Activated naive CD4-positive, alpha-beta T cell treated with anti-CD3 and anti-CD28 coated beads, Interleukin-2, amount 50 U/mL, for 24 hours (primary cell): ENCODE measurements at regions not wholly inside any gene's neighbourhood (a gene's known extent, or its start where the extent isn't known, plus 50 kb on each side); places are given as distances from the start of the nearest gene placed in this dataset.
A peak's percentile ranks its signal among the peaks of the same experiment; 100 is the strongest.
"Not testable (repeated sequence)": the region's sequence is repeated elsewhere in the genome, so short reads cannot be mapped to it uniquely, and the experiment has no call there.

Experiments
- H3K27ac Mint-ChIP-seq: one replicate; pipeline ENCODE4 v1.8.0; 2021; ENCODE audit warnings: mild to moderate bottlenecking, mixed read lengths
- H3K27me3 Mint-ChIP-seq: one replicate; pipeline ENCODE4 v1.8.0; 2021; ENCODE audit warnings: mixed read lengths
- H3K36me3 Mint-ChIP-seq: one replicate; pipeline ENCODE4 v1.8.0; 2021; ENCODE audit warnings: mixed read lengths
- H3K4me1 Mint-ChIP-seq: one replicate; pipeline ENCODE4 v1.8.0; 2021; ENCODE audit warnings: mixed read lengths
- H3K4me3 Mint-ChIP-seq: one replicate; pipeline ENCODE4 v1.8.0; 2021; ENCODE audit warnings: mild to moderate bottlenecking, mixed read lengths
- H3K9me3 Mint-ChIP-seq: one replicate; pipeline ENCODE4 v1.8.0; 2021; ENCODE audit warnings: mixed read lengths

DNA sequence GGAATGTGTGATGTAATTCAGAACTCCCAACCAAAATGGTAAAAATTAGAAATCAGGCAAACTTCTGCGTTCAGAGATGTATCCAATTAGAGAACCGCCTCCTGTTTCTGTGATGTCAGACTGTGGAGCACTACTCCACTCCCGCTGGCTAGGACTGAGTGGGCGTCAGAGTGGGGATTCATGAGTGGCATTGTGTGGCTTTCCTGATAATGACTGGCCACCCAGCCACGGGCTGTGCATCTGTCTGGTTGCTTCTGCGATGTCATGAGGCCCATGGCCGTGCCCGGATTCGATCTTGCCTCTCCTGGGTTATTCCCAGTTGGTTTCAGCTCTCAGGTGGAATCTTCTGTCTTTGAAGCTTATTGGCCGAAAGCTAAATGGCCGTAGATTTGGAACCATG is 87.1 kb upstream of the KCNA1 start:
- Mint-ChIP-seq H3K9me3 (no peaks in the 10 kb centered on the region), H3K4me1 (peaks cover 45% of the 10 kb centered on the region), H3K36me3 (no peaks in the 10 kb centered on the region), H3K27ac (no peak overlapping the region), H3K27me3 (no peaks in the 10 kb centered on the region), H3K4me3 (no peak overlapping the region)

GRCh38 chr12:4824380-4824779 is 85.3 kb upstream of the KCNA1 start:
- Mint-ChIP-seq H3K27ac (no peak overlapping the region), H3K27me3 (no peaks in the 10 kb centered on the region), H3K9me3 (no peaks in the 10 kb centered on the region), H3K4me1 (peaks cover 53% of the 10 kb centered on the region), H3K36me3 (no peaks in the 10 kb centered on the region), H3K4me3 (no peak overlapping the region)

DNA sequence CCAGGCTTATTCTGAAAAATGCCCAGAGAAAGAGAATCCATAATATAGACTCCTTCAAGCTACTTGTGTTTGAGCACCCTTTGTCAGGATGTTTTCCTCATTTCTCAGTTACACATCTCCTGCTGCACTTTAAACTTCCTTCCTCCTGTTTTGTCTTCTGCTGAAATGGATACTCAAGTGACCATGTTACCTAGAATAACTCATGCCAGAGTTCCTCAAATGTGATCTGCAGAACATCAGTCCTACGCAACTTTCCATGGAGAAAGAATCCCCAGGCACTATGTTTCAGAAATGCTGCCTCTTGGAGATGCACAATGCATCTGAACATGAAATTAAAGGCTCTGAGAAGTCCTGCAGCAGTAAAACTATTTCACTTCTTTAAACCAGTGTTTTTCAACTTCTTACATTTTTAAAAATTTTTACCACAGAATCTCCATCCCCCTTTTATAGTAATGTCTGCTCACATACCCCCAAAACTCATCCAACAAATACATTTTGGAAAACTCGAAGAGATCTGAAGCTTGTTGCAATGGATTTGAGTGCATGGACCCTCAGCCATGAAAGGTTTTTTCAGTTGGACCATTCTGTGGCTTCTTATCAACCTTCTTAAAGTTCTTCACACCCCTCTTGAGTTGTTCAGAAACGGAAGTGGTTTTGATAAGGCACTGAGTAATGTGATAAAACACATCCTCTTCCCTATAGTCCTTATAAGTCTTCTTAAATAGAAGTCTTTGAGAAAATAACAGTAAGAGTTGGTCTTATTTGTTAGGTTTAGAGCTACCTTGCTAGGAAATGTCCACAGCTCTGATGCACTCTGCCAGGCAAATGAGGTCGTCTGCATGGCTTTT is 84.5 kb upstream of the KCNA1 start:
- H3K36me3 Mint-ChIP-seq = no peaks in the 10 kb centered on the region
- H3K9me3 Mint-ChIP-seq = no peaks in the 10 kb centered on the region
- H3K4me1 Mint-ChIP-seq = peaks cover 62% of the 10 kb centered on the region
- no peaks in the 10 kb centered on the region for H3K27me3 Mint-ChIP-seq
- no peak overlapping the region for H3K4me3 Mint-ChIP-seq
- H3K27ac Mint-ChIP-seq = no peak overlapping the region

DNA sequence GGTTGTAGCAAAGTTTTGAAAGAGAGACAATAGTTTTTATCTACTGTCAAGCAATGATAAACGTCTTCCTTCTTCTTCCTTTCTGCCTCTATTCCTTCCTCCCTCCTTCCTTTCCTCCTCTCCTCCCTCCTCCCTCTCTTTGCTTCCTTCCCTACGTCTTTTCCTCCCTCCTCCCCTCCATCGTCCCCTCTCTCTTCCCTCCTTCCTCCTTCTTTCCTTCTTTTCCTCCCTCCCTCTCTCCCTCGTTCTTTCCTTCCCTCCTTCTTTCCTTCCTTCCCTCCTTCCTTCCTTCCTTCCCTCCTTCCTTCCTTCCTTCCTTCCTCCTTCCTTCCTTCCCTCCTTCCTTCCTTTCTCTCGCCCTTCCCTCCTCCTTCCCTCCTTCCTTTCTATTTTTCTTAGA is 82.8 kb upstream of the KCNA1 start:
- Mint-ChIP-seq H3K9me3 (no peaks in the 10 kb centered on the region), H3K4me3 (no peak overlapping the region), H3K27ac (peak overlapping the region; percentile 79), H3K4me1 (peaks cover 70% of the 10 kb centered on the region), H3K36me3 (no peaks in the 10 kb centered on the region), H3K27me3 (no peaks in the 10 kb centered on the region)

DNA sequence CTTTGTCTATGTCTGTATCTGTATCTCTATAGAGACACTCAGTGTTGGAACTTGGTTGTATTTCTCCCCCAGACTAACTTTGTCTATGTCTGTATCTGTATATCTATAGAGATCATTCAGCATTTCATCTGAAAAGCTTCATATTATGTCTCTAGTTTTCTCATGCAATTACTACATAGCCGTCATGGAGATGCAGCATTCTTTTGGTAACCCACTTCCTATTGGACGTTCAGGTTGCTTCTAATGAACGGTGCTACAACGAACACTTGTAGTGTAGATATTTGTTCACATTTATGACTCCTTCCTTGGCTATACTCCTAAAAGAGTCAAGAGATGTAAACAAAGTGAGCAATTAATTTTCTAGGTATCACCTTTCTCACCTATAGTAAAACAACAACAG is 81.5 kb upstream of the KCNA1 start:
- peaks cover 70% of the 10 kb centered on the region for H3K4me1 Mint-ChIP-seq
- no peaks in the 10 kb centered on the region for H3K9me3 Mint-ChIP-seq
- no peak overlapping the region for H3K4me3 Mint-ChIP-seq
- H3K27me3 Mint-ChIP-seq = no peaks in the 10 kb centered on the region
- H3K36me3 Mint-ChIP-seq = no peaks in the 10 kb centered on the region
- peak overlapping the region; percentile 13 for H3K27ac Mint-ChIP-seq

DNA sequence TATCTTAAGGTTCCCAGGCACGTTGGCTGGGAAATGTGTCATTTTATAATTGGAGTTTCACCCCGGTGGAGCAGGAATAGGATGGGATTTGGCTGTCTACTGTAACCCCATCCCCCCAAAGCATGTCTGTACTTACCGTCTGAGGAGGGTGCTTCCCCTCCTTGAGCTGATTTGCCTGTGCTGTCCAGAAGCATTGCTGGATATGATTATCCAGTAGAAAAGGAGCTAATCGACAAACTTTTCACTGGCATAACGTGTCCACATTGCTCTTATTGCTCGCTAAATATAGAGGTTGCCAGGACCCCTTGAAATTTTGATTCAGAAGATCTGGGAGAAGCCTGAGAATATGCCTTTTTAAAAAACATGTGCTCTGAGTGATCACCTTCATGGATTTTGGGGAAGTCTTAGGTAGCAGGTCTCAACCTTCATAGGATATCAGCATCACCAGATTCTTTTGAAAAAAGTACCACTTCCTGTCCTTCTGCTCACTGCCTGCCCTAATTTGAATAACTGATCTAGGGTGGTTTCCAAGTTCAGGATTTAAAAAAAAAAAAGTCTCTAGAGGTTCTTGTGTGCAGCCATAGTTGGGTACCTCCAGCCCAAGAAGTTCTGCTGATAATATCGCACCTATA is 80.4 kb upstream of the KCNA1 start:
- Mint-ChIP-seq H3K36me3 (no peaks in the 10 kb centered on the region), H3K4me1 (peaks cover 68% of the 10 kb centered on the region), H3K4me3 (peak overlapping the region; percentile 74), H3K9me3 (no peaks in the 10 kb centered on the region), H3K27me3 (no peaks in the 10 kb centered on the region), H3K27ac (peak overlapping the region; percentile 19)

DNA sequence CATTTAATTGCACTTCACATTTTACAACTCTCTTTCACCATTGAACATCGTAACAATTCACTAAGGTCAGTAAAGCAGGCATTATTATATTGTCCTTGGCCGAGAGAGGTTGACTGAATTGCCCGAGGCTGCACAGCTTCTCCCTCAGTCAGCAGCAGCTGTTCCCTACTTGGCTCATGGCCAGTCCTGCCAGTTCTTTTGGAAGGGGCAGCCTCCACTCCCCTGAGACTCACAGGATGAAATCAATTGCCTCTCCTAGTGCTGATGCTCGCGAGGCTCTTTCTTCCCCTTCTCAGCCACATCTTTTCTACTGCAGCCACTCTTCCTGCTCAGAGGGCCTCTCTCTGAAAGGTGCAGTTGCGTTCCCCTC is 79.9 kb upstream of the KCNA1 start:
- no peaks in the 10 kb centered on the region for H3K9me3 Mint-ChIP-seq
- H3K27me3 Mint-ChIP-seq = no peaks in the 10 kb centered on the region
- peak overlapping the region; percentile 74 for H3K4me3 Mint-ChIP-seq
- peaks cover 63% of the 10 kb centered on the region for H3K4me1 Mint-ChIP-seq
- no peaks in the 10 kb centered on the region for H3K36me3 Mint-ChIP-seq
- H3K27ac Mint-ChIP-seq = peak overlapping the region; percentile 19

GRCh38 chr12:4830556-4831210 is 79.0 kb upstream of the KCNA1 start:
- H3K4me3 Mint-ChIP-seq = no peak overlapping the region
- H3K36me3 Mint-ChIP-seq = no peaks in the 10 kb centered on the region
- H3K27ac Mint-ChIP-seq = peak overlapping the region; percentile 23
- no peaks in the 10 kb centered on the region for H3K9me3 Mint-ChIP-seq
- peaks cover 54% of the 10 kb centered on the region for H3K4me1 Mint-ChIP-seq
- H3K27me3 Mint-ChIP-seq = no peaks in the 10 kb centered on the region

- peaks cover 30% of the 10 kb centered on the region for H3K4me1 Mint-ChIP-seq
- no peak overlapping the region for H3K4me3 Mint-ChIP-seq
- H3K36me3 Mint-ChIP-seq = no peaks in the 10 kb centered on the region
- peaks cover 3% of the 10 kb centered on the region for H3K27me3 Mint-ChIP-seq
- H3K27ac Mint-ChIP-seq = no peak overlapping the region
- H3K9me3 Mint-ChIP-seq = no peaks in the 10 kb centered on the region
Measured at GRCh38 chr12:4833053-4833452, 76.7 kb upstream of the KCNA1 start.

DNA sequence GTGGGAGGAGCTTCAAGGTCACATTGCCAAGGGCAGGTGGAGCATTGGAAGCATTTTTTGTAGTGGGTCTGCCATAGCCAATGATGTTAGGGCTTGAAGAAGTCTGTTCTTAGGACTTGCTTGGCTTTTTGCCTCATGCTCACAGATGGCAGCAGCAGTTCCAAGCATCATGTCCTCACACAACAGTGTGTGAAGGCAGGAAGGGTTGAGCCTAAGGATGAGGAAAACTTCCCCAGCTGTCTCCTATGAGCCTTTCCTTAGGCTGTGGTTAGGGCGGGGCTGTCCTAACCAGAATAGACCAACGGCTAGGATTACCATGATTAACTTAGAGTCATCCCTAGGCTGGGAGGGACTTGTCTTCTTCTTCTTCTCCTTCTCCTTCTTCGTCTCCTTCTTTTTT is 76.2 kb upstream of the KCNA1 start:
- peaks cover 3% of the 10 kb centered on the region for H3K27me3 Mint-ChIP-seq
- H3K36me3 Mint-ChIP-seq = no peaks in the 10 kb centered on the region
- H3K4me3 Mint-ChIP-seq = no peak overlapping the region
- H3K4me1 Mint-ChIP-seq = peaks cover 26% of the 10 kb centered on the region
- H3K27ac Mint-ChIP-seq = no peak overlapping the region
- no peaks in the 10 kb centered on the region for H3K9me3 Mint-ChIP-seq

DNA sequence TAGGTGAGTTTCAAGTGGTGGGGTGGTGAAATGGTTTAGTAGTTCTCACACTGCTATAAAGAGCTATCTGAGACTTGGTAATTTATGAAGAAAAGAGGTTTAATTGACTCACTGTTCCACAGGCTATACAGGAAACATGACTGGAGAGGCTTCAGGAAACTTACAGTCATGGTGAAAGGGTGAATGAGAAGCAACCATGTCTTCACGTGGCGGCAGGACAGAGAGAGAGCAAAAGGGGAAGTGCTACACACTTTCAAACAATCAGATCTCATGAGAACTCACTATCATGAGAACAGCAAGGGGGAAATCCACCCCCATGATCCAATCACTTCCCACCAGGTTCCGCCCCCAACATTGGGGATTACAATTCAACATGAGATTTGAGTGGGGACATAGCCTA is 67.3 kb upstream of the KCNA1 start:
- H3K9me3 Mint-ChIP-seq, H3K36me3 Mint-ChIP-seq, H3K4me3 Mint-ChIP-seq, H3K27me3 Mint-ChIP-seq, H3K4me1 Mint-ChIP-seq, H3K27ac Mint-ChIP-seq: not testable (repeated sequence)

- H3K27ac Mint-ChIP-seq = no peak overlapping the region
- no peaks in the 10 kb centered on the region for H3K4me1 Mint-ChIP-seq
- no peaks in the 10 kb centered on the region for H3K9me3 Mint-ChIP-seq
- no peak overlapping the region for H3K4me3 Mint-ChIP-seq
- H3K27me3 Mint-ChIP-seq = no peaks in the 10 kb centered on the region
- no peaks in the 10 kb centered on the region for H3K36me3 Mint-ChIP-seq
Measured at GRCh38 chr12:4843907-4844306, 65.8 kb upstream of the KCNA1 start.

GRCh38 chr12:4847713-4848112 is 62.0 kb upstream of the KCNA1 start:
- Mint-ChIP-seq H3K9me3 (no peaks in the 10 kb centered on the region), H3K27ac (no peak overlapping the region), H3K4me3 (no peak overlapping the region)

DNA sequence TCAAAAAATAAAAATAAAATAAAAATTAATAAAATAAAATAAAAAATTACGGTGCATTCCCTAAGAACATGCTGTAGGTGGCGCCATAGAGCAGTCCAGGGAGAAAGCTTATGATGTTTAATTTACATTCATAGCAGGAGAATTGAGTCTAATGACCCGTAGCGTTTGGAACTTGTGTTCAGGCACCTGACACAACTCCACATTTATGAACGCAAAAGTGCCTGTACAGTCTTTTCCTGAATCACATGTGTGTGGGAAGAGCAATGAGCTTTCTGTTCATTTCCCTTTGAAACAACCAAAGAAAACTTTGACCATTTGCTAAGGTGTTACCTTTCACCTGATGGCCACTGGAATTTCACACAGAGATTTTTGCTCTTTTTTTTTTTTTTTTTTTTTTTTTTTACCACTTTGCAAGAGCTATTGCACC is 60.6 kb upstream of the KCNA1 start:
- Mint-ChIP-seq H3K27me3 (no peaks in the 10 kb centered on the region), H3K27ac (no peak overlapping the region), H3K4me3 (no peak overlapping the region), H3K36me3 (no peaks in the 10 kb centered on the region), H3K4me1 (no peaks in the 10 kb centered on the region), H3K9me3 (no peaks in the 10 kb centered on the region)

More at GRCh38 chr12:4847713-4848112, 62.0 kb upstream of the KCNA1 start:
- Mint-ChIP-seq H3K27me3 (no peaks in the 10 kb centered on the region), H3K4me1 (no peaks in the 10 kb centered on the region), H3K36me3 (no peaks in the 10 kb centered on the region)

DNA sequence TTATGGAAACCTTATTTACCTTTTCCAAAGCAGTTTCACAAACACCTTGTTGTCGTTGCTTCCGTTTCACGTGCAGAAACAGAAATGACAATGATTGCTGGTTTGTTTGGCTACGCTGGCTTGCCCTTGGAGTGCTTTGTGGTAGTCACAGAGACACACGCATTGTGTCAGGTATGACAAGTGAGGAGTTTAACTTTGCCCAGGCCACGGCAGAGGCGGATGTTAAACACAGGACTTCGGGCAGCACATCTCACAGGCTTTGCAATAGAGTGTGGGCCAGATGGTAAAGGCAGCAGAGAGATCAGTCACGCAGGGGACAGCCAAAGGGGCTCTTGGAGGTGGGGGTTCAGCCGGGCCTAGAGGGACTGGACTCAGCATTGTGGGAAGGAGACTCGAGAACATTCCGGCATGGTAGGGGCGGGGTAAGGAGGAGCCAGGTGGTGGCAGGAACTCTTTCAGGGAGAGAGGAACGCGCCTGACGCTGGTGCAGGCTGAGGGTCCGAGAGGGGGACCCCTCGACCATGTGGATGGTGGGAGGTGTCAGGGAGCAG is 59.8 kb upstream of the KCNA1 start:
- H3K27me3 Mint-ChIP-seq = no peaks in the 10 kb centered on the region

DNA sequence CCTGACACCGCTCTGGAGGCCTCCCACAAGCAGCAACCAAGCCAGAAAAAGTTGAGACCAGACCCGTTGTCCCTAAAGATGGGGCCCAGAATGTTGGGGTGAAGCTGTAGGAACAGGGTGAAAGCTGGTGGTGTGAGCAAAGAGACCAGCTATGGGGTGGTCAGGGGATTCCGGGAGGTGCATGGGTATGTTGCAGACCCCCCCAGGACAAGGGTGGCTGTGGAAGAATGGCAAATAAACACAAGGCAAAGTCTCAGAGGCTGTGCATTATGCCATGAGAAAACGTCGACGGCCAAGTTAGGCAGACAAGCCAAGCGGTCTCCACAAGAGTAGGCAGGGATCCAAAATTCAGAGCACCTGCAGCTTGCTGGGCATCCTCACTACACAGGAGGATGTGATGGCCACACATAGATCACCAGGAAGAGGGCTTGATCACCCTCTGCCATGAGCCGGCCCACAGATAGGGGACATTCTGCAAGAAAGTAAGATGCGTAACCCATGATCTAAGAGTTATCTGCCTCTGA is 58.8 kb upstream of the KCNA1 start:
- peak overlapping the region; percentile 33 for H3K27ac Mint-ChIP-seq
- H3K4me3 Mint-ChIP-seq = no peak overlapping the region
- no peaks in the 10 kb centered on the region for H3K36me3 Mint-ChIP-seq

More for the DNA sequence above, 59.8 kb upstream of the KCNA1 start:
- Mint-ChIP-seq H3K4me1 (no peaks in the 10 kb centered on the region), H3K36me3 (no peaks in the 10 kb centered on the region), H3K4me3 (no peak overlapping the region), H3K27ac (no peak overlapping the region), H3K9me3 (no peaks in the 10 kb centered on the region)

More for the DNA sequence above, 58.8 kb upstream of the KCNA1 start:
- Mint-ChIP-seq H3K4me1 (no peaks in the 10 kb centered on the region), H3K9me3 (no peaks in the 10 kb centered on the region), H3K27me3 (no peaks in the 10 kb centered on the region)
